AG04449 (cell line): ENCODE measurements at regions not wholly inside any gene's neighbourhood (a gene's known extent, or its start where the extent isn't known, plus 50 kb on each side); places are given as distances from the start of the nearest gene placed in this dataset.

ENCODE experiments used
- CTCF ChIA-PET: fragments of 350-600 bp; formaldehyde crosslinking; extraction: SDS; loops from one replicate; lab custom pipeline; 2021; ENCODE audit warnings: antibody characterized with exemption; lab: Yijun Ruan, JAX
- POLR2A ChIA-PET: fragments of 400-600, 350-600 bp; formaldehyde crosslinking; extraction: SDS; loops from one replicate; lab custom pipeline; 2020; ENCODE audit warnings: antibody characterized with exemption, inconsistent platforms; lab: Yijun Ruan, JAX
- DNase-seq: peaks from one replicate; pipeline ENCODE4 v3.0.0-alpha.2; 2010; ENCODE audit warnings: low read depth, low spot score
- H3K4me3 ChIP-seq: 2 replicates; pipeline ENCODE4 v1.5.1; 2011; ENCODE audit warnings: low read depth, mild to moderate bottlenecking, control low read depth, low read length
- TF ChIP-seq, protein P1 (sequence below): IDR thresholded peaks from one replicate; pipeline ENCODE4 v1.5.1; 2011; ENCODE audit warnings: mild to moderate bottlenecking, moderate library complexity, low read length, control low read depth, inconsistent platforms; ENCODE audit not compliant: insufficient read depth; ENCODE audit errors: missing control alignments

DNA sequence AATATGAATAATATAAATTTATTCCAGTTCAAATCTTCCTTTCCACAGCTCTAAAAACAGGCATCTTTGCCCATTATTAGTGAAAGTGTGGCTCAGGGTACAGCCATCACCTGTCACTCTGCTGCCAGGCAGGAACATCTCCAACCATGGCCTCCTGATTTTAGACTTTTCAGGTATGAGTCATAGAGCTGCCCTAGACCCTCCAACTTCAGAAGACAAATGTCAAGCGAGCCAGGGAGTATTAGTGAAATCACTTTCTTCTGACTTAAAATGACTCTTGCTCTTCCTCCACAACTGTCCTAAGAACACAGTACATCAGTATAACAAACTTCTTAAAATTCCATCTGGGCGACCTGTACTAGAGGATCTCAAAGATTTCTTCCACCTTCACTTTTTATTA, 78.1 kb upstream of the AKAP13 start:
- H3K4me3 ChIP-seq: no peak overlapping the region
- POLR2A ChIA-PET: no interaction called here
- TF ChIP-seq, protein P1, sequence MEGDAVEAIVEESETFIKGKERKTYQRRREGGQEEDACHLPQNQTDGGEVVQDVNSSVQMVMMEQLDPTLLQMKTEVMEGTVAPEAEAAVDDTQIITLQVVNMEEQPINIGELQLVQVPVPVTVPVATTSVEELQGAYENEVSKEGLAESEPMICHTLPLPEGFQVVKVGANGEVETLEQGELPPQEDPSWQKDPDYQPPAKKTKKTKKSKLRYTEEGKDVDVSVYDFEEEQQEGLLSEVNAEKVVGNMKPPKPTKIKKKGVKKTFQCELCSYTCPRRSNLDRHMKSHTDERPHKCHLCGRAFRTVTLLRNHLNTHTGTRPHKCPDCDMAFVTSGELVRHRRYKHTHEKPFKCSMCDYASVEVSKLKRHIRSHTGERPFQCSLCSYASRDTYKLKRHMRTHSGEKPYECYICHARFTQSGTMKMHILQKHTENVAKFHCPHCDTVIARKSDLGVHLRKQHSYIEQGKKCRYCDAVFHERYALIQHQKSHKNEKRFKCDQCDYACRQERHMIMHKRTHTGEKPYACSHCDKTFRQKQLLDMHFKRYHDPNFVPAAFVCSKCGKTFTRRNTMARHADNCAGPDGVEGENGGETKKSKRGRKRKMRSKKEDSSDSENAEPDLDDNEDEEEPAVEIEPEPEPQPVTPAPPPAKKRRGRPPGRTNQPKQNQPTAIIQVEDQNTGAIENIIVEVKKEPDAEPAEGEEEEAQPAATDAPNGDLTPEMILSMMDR: no peak
- CTCF ChIA-PET: interaction anchor here (0.8 to 2.3 kb wide), 3 partner anchors 11 to 180 kb away, joined by 3 to 7 read pairs (median 6); no protein-coding TSS in a partner anchor
- DNase-seq: no peak

DNA sequence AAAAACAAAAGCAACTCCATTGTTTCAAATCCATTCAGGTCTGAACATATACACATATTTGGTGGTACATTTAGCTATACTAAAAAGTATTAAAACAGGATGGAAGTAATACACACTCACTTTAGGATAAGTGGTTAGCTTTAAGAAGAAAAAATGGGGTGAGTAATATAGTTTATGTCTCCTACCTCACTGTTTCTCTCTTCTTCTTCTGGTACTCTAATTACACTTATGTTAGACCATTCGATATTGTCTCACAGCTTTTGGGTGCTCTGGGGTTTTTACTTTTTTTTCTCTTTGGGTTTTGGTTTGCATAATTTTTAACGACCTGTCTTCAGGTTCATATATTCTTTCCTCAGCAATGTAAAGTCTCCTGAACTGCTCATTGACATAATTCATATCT, 75.4 kb upstream of the AKAP13 start:
- TF ChIP-seq, protein P1: no peak
- POLR2A ChIA-PET: interaction anchor here (0.9 kb wide), 1 partner anchor 11 kb away, joined by 3 read pairs; no protein-coding TSS in a partner anchor
- H3K4me3 ChIP-seq: no peak overlapping the region
- no peak for DNase-seq
- CTCF ChIA-PET: interaction anchor here (0.9 to 1.3 kb wide), 2 partner anchors 8 to 9 kb away, joined by 3 to 6 read pairs; no protein-coding TSS in a partner anchor

DNA sequence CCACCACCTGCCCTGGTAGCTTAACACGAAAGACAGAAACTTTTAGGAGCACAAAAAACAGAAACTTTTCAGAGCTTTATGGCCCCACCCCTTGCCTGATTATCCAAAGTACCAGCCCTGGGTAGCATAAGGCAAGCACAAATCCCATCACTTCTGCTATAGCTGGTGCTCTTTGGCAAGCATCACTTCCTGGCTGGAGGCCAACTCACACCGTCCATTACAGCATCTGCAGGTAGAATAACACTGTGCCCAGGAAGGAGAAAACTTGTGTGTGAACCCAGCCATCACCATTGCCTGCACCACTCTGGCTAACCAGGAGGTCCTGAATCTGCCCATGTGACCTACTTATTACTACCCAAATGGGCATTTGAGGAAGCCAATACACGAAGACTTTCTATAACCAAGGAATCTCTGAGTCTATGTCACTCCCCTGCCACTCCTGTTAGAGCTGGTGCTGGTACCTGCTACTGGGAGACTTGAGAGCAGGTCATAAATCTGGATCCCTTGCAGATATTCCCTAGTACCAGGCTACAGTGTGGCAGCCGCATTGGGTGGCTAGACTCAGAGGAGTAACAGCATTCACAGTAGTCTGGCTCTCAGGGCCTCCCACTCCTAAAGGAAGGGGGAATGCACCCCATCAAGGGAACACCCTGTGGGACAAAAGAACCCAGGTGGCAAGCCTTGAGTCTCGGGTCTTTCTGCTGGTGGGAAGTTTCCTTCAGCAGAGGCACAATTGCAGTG, 73.3 kb upstream of the AKAP13 start:
- POLR2A ChIA-PET: interaction anchor here (0.8 kb wide), 1 partner anchor 12 kb away, joined by 3 read pairs; no protein-coding TSS in a partner anchor

DNA sequence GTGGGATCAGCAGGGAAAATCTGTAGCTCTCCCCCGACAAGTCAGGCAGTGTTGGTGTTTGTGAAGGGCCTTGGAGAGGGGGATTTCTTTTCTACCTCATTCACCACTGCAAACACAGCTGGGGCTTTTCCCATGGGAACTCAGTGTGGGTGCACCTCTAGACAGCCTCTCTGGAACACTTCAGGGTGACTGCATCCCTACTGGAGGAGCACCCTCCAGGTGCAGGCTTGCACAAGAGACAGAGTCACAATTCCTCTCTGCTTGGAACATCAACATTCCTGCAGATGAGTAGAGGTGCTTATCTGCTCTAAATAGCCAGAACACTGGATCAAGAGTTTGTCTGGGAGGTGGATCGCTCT, 72.7 kb upstream of the AKAP13 start:
- no peak overlapping the region for H3K4me3 ChIP-seq
- POLR2A ChIA-PET: no interaction called here
- DNase-seq: no peak
- TF ChIP-seq, protein P1: no peak
- CTCF ChIA-PET: interaction anchor here (1.2 kb wide), 1 partner anchor 107 kb away, joined by 3 read pairs; no protein-coding TSS in a partner anchor

More for the DNA sequence above, 73.3 kb upstream of the AKAP13 start:
- TF ChIP-seq, protein P1: no peak
- CTCF ChIA-PET: interaction anchor here (1.2 to 1.7 kb wide), 2 partner anchors 11 to 107 kb away, joined by 3 to 6 read pairs; no protein-coding TSS in a partner anchor
- no peak for DNase-seq
- H3K4me3 ChIP-seq: no peak overlapping the region

DNA sequence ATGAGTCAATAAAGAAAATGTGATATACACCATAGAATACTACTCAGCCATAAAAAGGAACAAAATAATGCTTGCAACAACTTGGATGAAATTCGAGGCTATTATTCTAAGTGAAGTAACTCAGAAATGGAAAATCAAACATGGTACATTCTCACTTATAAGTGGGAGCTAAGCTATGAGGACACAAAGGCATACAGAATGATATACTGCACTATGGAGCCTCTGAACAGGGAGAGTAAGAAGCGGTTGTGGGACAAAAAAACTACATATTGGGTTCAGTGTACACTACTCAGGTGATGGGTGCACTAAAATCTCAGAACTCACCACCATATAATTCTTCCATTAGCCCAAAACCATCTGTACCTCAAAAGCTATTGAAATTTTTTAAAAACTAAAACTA, 68.8 kb upstream of the AKAP13 start:
- CTCF ChIA-PET: interaction anchor here (0.7 to 5.8 kb wide), 9 partner anchors 8 to 529 kb away, joined by 3 to 42 read pairs (median 5); no protein-coding TSS in a partner anchor
- POLR2A ChIA-PET: no interaction called here
- DNase-seq: no peak
- H3K4me3 ChIP-seq: no peak overlapping the region
- TF ChIP-seq, protein P1: no peak

DNA sequence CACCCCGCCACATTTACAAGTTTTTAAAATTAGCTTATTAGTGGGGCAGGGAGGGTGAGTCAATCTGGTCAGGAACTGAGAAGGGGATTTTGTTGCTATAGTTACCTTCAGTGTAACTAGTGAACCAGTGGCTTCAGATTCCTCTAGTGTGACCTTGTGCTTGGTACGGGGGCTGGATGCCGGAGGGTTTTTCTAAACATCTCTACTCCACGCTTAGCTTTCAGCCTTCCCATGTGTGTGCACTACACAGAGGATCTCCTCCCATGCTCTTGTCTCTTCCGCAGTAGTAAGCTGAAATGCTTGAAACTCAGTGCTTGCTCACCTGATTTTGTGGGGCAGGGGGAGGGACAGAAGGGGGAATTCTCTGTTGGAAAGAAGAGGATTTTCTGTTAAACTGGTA, 67.9 kb upstream of the AKAP13 start:
- no peak overlapping the region for H3K4me3 ChIP-seq
- TF ChIP-seq, protein P1: no peak
- no peak for DNase-seq
- CTCF ChIA-PET: interaction anchor here (0.7 to 5.8 kb wide), 16 partner anchors 8 to 528 kb away, joined by 3 to 42 read pairs (median 4); no protein-coding TSS in a partner anchor
- POLR2A ChIA-PET: no interaction called here
